ENCODE measurements at regions not wholly inside any gene's neighbourhood (a gene's known extent, or its start where the extent isn't known, plus 50 kb on each side); places are given as distances from the start of the nearest gene placed in this dataset.

DNA sequence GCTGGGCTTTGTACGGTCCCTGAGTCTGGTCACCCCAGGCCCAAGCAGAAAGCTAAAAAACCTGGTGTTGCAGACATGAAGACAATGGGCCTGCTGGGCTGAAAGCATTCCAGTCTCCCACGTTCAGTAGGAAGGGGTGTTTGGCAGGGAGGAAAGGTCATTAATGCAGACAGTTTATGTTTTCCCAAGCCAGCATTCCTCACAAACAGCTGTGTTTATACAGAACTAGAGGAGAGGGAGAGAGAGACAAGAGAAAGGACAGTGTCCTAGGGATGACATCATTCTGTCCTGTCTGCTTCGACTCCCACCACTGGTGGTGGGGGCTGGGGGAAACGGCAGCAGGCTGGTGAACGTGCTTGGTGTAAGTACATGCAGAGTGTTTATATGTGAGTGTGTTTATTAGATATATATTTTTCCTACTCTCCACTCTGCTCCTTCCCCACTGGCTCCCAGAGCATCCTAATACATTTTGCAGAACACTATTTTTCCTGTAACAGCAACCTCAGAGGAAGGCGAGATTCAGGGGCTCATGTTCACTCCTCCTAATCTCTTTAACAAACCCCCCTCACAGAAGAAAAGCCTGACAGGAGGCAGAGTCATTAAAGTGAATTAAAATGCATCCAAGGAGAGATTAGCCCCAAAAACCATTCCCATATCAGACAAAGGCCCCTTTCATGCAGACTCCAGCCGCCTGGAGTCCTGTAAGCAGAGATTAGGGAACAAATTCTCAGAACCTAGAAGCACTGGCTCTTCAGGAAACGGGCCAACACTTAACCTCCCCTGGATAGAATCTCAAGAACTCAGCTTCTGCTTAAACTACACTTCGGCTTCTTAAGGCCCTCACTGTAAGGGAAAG lies 380.4 kb downstream of the TNS1 start:
- no peak for DNase-seq

DNA sequence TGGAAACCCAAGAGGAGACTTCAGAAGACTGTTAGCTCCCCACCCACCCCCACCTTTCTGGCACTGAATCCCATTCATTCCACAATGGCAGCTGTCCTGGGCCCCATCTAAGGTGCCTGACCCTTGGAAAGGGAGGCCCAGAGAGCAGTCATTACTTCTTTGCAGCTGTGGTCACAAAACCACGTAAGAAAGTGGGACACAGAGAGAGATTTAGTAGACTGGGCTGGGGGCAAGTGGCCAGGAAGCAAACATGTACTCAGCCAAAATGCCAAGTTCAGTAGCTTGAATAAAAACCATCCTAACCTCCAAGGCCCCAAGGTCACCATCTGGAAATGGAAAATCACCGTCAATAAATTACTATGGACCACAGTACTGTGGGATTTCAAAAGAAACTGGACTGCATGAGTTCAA lies 381.4 kb downstream of the TNS1 start:
- no peak for DNase-seq

DNA sequence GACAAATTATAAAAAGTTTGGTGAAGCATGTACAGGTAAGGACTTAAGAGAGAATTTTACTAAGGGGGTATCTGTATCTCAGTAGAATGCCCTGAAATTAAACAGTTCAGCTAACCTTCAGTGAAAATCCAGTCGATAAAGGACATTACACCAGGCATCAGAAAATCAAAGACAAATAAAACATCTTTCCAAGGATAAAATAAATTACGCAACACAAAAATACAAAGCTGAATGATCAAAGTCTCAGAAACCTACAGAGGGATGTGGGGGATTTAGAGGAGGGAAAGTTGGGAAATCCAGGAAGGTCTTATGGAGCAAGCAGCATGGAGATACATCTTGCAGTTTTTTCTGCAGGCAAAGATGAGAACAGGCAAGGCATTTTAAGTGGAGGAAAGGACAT lies 384.1 kb downstream of the TNS1 start:
- no peak for DNase-seq

DNA sequence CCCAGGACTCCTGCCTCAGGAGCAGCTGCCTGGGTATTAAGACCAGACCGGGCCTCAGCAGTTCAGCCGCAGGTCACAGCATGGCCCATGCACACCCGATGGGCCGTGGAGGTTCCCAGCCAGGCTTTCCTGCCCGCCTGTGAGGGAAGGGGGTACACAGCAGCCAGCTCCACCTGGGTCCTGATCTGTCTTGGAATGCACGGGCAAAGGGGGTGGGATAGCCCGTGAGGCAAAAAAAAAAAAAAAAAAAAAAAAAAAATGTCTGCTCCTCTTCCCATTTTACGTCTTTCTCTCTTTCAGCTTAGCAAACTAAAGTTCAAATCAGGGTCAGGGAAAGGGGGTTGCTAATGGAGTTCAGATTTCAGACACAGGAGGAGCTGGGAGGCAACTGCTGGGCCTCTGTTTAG lies 385.2 kb downstream of the TNS1 start:
- no peak for DNase-seq

DNA sequence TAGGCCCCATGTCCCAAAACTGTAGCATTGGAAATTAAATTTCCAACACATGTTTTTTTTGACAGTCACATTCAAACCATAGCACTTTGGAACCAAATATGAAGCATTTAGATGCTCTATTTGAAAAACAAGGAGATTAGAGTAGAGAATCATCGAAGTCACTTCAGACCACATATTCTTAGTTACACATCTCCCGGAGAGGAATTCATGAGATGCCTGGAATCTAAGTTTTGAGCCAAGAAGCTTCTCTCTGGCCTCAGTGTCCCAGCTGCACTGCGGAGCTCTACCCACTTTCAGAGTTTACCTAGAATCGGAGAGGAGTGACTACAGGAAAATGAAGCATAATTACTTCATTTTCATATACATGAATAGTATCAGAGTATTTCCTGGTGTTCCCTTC lies 385.9 kb downstream of the TNS1 start:
- no peak for DNase-seq

DNA sequence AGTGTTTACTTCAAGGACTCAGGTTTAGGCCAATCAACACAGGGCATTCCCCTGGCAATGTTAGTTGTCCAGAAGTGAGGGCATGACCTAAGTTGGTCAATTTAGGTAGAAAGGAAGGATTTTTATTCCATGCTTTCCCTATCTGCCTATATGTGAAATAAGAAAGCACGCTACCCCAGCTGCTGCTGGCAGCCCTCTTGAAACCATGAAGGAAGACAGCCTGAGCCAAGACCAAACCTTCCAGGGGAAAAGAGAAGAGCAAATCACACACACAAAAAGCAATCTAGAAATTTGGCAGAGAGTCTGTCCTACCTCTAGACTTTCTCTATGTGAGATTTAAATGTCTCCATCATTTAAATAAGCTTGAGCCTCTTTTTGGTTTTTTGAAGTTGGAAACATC lies 387.6 kb downstream of the TNS1 start:
- no peak for DNase-seq

DNA sequence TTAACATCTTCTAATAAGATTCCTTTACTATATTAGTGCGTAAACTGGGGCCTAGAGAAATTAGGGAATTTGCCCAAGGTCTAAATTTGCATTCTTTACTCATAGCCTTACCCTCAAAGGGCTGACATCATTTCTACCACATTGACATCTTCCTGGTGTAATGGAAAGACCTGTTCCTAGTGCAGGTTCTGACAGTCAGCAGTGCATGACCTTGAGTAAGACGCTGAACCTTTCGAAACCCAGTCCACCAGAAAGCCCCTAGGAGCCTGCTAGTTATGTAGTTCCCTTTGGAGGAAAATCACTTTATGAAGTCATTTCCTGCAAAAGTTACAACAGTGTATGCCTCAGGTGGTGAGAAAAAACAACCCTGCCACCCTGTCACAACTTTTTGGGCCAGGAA lies 388.3 kb downstream of the TNS1 start:
- DNase-seq: peak; percentile 64 to 79 (median 64)

DNA sequence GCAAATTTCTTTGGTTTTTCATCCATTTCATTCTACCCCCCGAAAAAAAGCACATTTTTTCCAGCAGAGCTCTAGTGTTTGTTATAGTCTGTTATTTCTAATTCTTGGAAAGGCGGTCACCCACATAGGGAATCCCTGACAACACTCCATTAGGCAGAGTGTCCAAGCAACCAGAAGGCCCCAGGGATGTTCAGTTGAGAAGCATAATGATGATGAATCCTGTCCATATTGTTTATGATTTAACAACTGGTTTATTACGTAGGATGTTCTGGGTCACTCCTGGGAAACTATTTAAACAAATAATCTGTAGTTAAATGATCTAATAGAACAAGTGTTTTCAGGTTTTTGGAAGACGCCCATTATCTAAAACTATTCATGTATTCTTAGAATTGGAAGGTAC lies 388.7 kb downstream of the TNS1 start:
- no peak for DNase-seq

DNA sequence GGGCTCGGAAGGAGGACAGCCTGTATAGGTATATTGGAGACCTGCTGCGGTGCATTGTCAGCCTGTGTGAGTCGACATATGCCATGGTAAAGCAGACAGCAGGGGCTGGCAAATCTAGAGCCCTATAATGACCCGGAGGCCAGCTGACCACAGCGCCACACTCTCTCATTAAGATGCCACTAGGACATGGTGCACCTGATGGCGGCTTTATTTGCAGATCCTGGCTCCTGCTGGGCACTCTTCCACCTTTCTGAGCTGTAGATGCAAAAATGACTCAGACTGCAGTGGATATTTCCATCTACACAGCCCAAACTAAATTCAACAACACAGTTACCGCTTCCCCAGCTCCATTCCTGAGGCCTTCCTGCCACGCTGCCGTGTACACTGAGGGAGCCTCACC lies 389.9 kb downstream of the TNS1 start:
- DNase-seq: no peak

DNA sequence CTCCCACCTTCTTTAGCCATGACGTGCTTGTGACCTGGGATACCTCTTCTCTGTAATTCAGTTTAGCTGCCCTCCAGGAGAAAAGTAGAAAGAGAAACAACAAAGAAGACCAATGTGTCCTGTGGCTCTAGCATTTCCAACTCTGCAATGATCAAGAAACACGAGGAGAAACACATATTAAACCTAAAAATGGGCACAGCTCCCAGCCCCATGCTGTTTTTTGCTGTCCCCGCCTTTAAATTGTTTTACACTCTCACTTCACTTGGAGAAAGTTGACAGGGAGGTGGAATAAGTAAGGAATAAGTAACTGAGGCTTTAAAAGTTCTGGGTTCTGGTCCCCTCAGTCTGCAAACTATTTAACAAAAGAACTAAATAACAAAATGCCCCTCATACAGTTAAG lies 390.6 kb downstream of the TNS1 start:
- DNase-seq: no peak

DNA sequence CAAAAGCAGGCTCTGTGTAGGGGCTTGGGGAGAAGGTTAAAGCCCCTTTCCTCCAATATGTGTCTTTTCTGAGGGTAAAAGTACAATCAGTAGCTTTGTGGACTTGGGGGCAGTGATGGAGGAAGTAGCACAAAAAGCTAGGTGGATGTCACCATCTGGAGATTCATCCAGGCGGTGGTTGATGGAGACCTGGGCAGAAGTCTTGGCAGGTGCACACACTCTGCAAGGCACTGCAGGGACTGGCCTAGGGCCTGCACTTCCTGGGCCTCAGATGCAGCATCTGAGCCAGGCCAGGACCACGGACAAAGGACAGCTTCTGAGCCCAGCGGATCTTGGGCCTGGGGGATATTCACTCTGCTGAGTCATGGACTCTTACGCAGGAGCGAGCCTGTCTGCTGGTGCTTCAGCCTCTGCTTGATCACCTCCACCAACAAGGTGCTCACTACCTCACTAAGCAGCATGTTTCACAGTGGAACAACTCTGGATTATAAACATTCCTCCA lies 391.1 kb downstream of the TNS1 start:
- no peak for DNase-seq

DNA sequence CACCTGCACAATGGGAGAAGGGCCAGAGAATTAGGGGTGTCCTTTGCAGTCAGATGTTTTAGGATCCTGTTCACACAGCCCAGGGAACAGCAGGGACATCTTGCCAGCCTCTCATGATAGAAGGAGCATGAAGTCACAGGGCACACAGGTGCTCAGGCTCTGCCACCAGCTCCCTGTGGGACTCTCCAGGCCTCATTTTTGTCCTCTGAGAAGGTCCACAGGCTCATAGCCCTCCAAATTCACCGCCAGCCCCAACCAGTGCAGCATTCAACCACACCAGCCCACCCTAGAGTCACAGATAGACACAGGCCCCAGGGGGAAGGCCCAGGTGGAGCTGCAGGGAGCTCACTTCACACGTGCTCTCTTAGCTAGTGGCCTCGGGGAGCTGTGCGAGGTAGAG lies 391.7 kb downstream of the TNS1 start:
- no peak for DNase-seq

DNA sequence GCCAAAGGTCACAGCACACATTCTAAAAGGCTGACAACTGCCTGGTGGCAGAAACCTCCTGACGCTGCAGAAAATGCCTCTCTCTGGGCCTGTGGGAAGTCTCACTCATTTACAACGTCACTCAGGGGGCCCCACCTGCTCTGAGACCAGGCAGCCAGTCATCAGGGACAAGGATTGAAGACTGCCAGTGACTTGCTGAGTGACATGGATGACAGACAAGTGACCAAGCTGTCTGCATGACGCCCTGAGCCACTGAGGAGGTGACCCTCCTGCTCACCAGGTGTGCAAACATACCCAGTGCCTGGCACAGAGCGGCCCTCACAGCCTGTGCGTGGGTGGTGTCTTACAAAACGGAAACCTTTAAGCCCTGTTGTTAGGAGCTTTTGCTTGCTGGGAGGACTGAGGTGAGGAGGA lies 392.4 kb downstream of the TNS1 start:
- no peak for DNase-seq

DNA sequence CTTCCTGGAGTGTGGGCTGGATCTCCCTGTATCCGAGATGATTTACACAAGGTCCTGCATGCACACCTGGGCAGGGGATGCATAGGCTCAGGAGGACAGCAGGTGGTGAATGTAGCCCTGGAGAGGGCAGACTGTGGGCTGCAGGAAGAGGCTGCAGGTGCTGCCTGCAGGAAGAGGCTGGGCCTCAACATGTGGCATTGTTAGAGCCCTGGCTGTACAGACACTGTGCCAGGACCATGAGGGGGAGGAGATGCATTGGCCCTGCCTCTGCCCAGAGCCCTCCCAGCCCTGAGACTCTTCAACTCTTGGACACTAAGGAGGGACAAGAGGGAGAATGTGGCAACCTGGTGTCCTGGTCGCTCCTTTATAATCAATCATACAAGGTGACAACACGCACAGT lies 392.8 kb downstream of the TNS1 start:
- DNase-seq: no peak

DNA sequence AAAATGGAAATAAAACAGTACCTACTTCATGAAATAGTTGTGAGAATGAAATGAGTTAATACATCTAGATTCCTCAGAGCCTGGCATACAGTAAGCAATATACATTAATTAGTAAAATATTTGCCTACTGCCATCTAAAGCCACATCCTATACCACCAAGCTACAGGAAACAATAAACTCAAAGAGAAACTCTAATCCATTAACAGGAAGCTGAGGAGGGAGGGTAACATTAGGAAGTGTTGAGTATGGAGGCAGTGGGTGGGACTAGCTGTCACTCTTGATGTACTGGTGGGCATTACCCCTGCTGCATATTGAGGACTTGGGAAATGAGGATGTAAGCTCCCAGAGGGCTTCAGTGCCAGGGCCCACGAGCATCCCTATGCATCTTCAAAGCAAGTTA lies 396.5 kb downstream of the TNS1 start:
- DNase-seq: no peak

DNA sequence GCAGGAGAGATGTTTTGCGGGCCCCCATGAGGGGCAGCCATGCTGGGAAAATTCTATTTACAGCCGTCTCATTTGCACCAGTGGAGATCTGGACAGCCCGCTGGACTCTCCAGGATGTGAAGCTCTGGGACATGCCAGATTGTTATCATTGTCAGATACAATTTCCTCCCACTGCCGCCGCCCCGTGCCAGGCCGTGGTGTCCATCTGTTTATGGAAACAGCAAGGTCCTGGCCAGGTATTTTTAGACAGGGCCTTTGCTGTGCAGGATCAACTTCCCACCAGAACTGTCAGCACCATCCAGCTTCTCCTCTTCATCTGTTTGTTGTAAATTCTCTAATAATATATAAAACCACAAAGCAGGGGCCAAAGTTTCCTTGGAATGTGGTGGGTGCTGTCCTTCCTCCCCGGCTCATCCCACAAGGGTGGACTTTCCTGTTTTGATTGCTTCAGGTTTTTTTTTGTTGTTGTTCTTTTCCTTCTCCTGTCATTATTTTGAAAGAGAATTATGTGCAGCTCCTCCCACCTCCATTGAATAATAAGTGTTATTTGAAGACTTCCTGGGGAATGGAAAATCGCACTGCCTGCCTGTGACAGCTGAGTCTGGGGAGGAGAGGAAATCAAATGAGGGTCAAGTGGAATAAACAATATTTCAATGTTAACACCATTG lies 398.1 kb downstream of the TNS1 start:
- no peak for DNase-seq

DNA sequence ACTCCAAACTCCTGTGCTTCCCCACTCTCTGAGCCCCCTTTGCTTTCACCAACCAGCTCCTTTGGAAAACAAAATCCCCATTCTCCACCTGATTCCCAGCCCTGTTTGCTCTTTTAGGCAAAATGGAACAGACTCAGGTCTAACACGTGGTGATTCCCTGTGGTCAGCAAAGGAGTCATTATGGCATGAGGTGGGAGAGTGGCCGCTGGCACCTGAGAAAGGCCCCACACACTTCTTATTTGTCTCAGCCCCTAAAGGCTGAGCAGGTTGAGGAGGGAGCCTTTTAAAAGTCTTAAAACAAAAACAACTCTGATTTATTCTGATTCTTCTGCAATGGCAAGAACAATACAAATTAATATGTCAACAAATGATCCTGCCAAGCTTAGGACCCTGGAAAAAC lies 401.2 kb downstream of the TNS1 start:
- no peak for DNase-seq

DNA sequence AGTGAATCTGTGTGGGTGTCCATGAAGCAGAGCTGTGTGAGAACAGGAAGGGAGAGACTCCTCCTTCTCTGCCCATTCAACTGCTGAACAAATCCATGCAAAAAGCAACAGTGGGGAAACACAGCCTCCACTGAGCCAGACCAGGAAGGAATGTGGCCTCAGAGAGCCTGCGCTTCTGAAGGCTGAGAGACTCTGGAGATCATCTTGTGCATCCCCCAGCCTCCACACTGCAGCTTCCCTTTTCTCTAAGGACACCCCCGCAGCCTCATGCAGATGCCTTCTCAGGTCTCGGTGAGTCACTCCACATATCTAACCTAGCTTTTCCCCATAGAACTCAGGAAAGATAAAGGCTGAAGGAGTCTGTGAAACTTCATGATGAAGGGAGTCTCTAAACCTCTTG lies 402.9 kb downstream of the TNS1 start:
- DNase-seq: peak; percentile 51 to 74 (median 67)

DNA sequence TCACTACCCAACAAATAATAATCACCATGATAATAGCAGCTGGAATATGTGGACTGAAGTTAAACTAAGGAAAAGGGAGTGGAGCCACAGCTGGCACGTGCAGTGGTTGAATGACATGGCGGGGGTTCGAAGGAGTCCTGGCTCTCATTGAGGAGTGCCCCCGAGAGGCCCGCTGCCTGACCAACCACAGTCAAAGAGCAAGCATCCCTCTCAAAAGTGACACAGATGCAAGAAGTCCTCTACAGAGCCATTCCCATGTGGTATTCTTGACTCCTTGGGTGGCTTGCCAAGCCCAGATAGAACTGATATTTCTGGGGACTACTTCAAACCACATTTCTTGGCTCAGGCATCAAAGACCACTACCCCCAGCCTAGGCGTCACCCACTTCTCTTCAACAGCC lies 405.1 kb downstream of the TNS1 start:
- no peak for DNase-seq

DNA sequence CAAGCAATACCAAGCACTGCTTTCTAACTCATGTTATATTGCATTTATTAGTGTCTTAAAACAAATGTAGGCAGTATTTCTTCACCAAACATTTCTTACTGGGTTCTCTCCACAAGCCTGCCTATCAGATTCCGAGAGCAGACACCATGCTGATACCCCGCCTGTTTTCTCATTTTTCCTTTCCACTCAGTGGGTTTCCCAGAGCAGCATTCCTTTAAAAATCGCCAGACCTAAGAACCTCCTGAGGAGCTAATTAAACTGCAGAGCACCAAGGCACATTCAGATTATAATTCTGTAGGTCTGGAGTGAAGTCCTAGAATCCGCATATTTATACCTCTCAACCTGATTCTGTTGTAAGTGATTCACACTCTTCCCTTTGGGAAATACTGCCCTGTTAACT lies 405.6 kb downstream of the TNS1 start:
- no peak for DNase-seq

DNA sequence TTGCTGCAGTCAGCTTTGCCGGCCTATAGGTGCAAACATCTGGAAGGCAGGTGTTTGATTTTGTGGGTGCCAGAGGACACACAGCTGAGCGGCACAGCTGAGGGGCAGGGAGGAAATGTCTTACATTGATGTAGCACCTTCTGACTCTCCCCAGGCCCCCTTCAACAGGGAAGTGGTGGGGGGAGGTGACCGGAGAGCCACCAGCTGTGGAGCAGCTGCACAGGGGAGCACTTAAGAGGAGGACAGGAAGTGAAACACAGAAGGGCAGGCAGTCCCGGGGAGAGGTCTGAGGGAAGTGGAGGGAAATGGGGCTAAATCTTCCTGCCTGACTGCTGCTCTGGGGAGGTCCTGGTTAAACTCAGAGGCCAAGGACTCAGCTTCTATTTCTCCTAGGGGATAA lies 409.1 kb downstream of the TNS1 start:
- DNase-seq: peak in 3 of 4 experiments; percentile 14 to 27 (median 17)

DNA sequence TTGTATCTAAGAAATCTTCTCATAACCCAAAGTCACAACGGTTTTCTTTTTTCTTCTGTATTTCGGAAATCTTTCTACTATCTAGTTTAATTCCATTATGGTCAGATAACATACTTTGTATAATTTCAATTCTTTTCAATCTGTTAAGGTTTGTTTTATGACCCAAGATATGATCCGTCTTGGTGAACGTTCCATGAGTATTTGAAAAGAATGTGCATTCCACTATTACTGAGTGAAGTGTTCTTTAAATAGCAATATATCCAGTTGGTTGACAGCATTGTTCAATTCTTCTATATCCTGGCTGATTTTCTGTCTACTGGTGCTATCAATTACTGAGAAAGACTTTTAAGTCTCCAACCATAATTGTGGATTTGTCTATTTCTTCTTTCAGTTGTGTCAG lies 414.5 kb downstream of the TNS1 start:
- DNase-seq: no peak

DNA sequence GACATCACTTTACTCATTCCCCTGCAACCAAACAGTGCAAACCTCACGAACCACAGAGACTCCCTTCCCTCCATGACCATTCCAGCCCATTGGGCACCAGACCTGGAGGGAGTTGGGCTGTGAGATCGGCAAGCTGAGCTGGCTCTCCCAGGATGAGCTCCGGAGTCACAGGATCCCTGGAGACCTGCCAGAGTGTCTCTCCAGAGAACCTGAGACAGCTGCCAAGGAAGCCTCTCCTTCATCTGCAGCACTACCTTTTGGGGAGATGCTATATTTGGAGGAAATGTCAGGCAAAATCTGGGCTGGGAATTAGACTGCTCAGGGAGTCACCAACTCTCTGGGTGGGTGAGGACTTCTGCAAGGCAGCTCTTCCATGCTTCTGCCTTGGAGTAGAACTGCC lies 417.4 kb downstream of the TNS1 start:
- DNase-seq: no peak

DNA sequence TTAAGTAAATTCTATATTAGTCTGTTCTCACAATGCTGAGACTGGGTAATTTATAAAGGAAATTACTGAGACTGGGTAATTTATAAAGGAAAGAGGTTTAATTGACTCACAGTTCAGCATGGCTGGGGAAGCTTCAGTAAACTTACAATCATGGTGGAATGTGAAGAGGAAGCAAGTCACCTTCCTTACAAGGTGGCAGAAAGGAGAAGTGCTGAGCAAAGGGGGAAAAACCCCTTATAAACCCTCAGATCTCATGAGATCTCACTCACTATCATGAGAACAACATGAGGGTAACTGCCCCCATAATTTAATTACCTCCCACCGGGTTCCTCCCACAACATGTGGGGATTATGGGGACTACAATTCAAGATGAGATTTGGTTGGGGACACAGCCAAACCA lies 422.4 kb downstream of the TNS1 start:
- peak; percentile 8 to 53 (median 24) for DNase-seq
